Ovary (tissue), 3 donors: ENCODE measurements at regions not wholly inside any gene's neighbourhood (a gene's known extent, or its start where the extent isn't known, plus 50 kb on each side); places are given as distances from the start of the nearest gene placed in this dataset.

ENCODE experiments used
- EP300 ChIP-seq: sonication (generic); formaldehyde crosslinking; IDR thresholded peaks from one replicate; pipeline ENCODE4 v1.6.1; 2017; ENCODE audit warnings: antibody characterized with exemption
- TF ChIP-seq, protein P1 (sequence below), 3 donors: fragments of 450-650 bp in 2 of 3; fragments of 200-600 bp in 1 of 3; IDR thresholded peaks; one replicate each; pipeline versions ENCODE4 v1.5.1 to v1.8.0; 2016 to 2022; ENCODE audit warnings: antibody characterized with exemption in 3 of 3, mild to moderate bottlenecking in 1 of 3
- donor health status: DM: no; HTN: no; CAD: no.

DNA sequence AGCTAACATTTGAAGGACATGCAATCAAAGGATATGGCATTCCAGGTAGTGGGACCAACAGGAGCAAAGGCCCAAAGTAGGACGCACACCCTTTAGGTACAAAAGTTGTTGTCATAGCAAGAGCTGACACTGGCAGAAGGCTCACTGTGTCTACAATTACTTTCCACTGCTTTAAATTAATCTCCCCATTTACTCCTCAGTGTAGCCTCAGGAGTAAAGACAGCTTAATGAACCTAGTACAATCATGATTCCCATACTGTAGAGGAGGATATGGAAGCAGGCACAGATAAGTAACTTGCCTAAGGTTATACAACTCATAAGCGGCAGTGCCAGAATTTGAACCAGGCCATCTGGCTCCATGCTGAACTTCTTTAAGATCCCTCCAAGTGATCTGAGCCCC is 212.9 kb upstream of the SFSWAP start:
- TF ChIP-seq EP300, result no peak
- TF ChIP-seq, protein P1, sequence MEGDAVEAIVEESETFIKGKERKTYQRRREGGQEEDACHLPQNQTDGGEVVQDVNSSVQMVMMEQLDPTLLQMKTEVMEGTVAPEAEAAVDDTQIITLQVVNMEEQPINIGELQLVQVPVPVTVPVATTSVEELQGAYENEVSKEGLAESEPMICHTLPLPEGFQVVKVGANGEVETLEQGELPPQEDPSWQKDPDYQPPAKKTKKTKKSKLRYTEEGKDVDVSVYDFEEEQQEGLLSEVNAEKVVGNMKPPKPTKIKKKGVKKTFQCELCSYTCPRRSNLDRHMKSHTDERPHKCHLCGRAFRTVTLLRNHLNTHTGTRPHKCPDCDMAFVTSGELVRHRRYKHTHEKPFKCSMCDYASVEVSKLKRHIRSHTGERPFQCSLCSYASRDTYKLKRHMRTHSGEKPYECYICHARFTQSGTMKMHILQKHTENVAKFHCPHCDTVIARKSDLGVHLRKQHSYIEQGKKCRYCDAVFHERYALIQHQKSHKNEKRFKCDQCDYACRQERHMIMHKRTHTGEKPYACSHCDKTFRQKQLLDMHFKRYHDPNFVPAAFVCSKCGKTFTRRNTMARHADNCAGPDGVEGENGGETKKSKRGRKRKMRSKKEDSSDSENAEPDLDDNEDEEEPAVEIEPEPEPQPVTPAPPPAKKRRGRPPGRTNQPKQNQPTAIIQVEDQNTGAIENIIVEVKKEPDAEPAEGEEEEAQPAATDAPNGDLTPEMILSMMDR (IDR thresholded peaks at IDR 0.05), result no peak
